Endothelial cell of umbilical vein (primary cell): ENCODE measurements at regions not wholly inside any gene's neighbourhood (a gene's known extent, or its start where the extent isn't known, plus 50 kb on each side); places are given as distances from the start of the nearest gene placed in this dataset.

ENCODE experiments used
- BruUV-seq: library from RNA; stranded (reverse); fragments of 400-500 nt; replicated peaks from 2 replicates; lab custom pipeline; 2021; lab: Mats Ljungman, UMichigan
- CTCF ChIA-PET: fragments of 300-600, 350-600 bp; sonication (Branson Sonifier 250); formaldehyde crosslinking; loops from one replicate; lab custom pipeline; 2021; ENCODE audit warnings: antibody characterized with exemption, inconsistent platforms; lab: Charles Lee
- POLR2A ChIA-PET: fragments of 300-600, 350-600 bp; sonication (Branson Sonifier 250); formaldehyde crosslinking; loops from one replicate; lab custom pipeline; 2021; ENCODE audit warnings: antibody characterized with exemption, inconsistent platforms; lab: Charles Lee
- DNase-seq: peaks from one replicate; pipeline ENCODE4 v3.0.0-alpha.2; 2011; ENCODE audit warnings: low read depth, low spot score
- FAIRE-seq: peaks from 2 replicates; lab custom pipeline; 2011; peaks lifted over from hg19 to GRCh38; lab: Jason Lieb, UNC
- H2AFZ ChIP-seq: 2 replicates; pipeline ENCODE4 v1.6.0; 2012; ENCODE audit warnings: low read depth, low read length, control low read depth, inconsistent platforms
- H3K27ac ChIP-seq: 2 replicates; pipeline ENCODE4 v1.5.1; 2011; ENCODE audit warnings: low read depth, mild to moderate bottlenecking, control low read depth, low read length, moderate library complexity; ENCODE audit not compliant: insufficient read depth
- H3K27me3 ChIP-seq, 2 experiments: 2 replicates each; pipeline versions ENCODE4 v1.6.0 to v1.6.1; 2011; ENCODE audit warnings: low read length in 2 of 2, mixed read lengths in 1 of 2; ENCODE audit not compliant: control insufficient read depth in 2 of 2, insufficient read depth in 2 of 2
- H3K36me3 ChIP-seq, 2 experiments: 2 replicates in 1 of 2; 3 replicates in 1 of 2; pipeline ENCODE4 v1.5.1; 2011; ENCODE audit warnings: low read length in 2 of 2, mild to moderate bottlenecking in 1 of 2, moderate library complexity in 1 of 2; ENCODE audit not compliant: control insufficient read depth in 2 of 2, insufficient read depth in 2 of 2; ENCODE audit errors: extremely low read depth in 1 of 2
- H3K4me1 ChIP-seq: 3 replicates; pipeline ENCODE4 v1.5.1; 2011; ENCODE audit warnings: mild to moderate bottlenecking, low read length; ENCODE audit not compliant: control insufficient read depth, insufficient read depth; ENCODE audit errors: extremely low read depth
- H3K4me2 ChIP-seq: 2 replicates; pipeline ENCODE4 v1.6.1; 2011; ENCODE audit warnings: low read length, control low read depth, mixed read lengths; ENCODE audit not compliant: insufficient read depth
- H3K4me3 ChIP-seq, 3 experiments: fragments of 200-600 bp in 1 of 3; sonication (generic), shearing (Covaris generic) in 1 of 3; replicated peaks in 1 of 3; 2 replicates each; pipeline ENCODE4 v1.5.1; 2011 to 2016; ENCODE audit warnings: control low read depth in 3 of 3, low read length in 3 of 3, mild to moderate bottlenecking in 2 of 3, inconsistent platforms in 1 of 3, low read depth in 1 of 3, moderate library complexity in 1 of 3; ENCODE audit not compliant: insufficient read depth in 1 of 3
- H3K79me2 ChIP-seq: 2 replicates; pipeline ENCODE4 v1.6.0; 2012; ENCODE audit warnings: low read length, inconsistent platforms; ENCODE audit not compliant: control insufficient read depth, insufficient read depth
- H3K9ac ChIP-seq: replicated peaks from 2 replicates; pipeline ENCODE3; 2011; ENCODE audit warnings: low read length, control low read depth; ENCODE audit not compliant: insufficient read depth; ENCODE audit errors: extremely low read depth
- H3K9me1 ChIP-seq: replicated peaks from 3 replicates; pipeline ENCODE4 v1.6.0; 2011; ENCODE audit warnings: mild to moderate bottlenecking, low read length; ENCODE audit not compliant: control insufficient read depth, insufficient read depth; ENCODE audit errors: extremely low read depth
- H3K9me3 ChIP-seq: replicated peaks from 2 replicates; pipeline ENCODE4 v1.5.1; 2012; ENCODE audit warnings: low read length, inconsistent platforms; ENCODE audit not compliant: control insufficient read depth, insufficient read depth
- H4K20me1 ChIP-seq: replicated peaks from 2 replicates; pipeline ENCODE3; 2011; ENCODE audit warnings: mild to moderate bottlenecking, low read length; ENCODE audit not compliant: control insufficient read depth, insufficient read depth; ENCODE audit errors: extremely low read depth
- EZH2 ChIP-seq: IDR thresholded peaks from 2 replicates; pipeline ENCODE4 v1.6.1; 2012; ENCODE audit warnings: borderline replicate concordance, low read depth, mild to moderate bottlenecking, moderate library complexity, low read length, inconsistent platforms; ENCODE audit not compliant: severe bottlenecking
- FOS ChIP-seq: IDR thresholded peaks from 2 replicates; pipeline ENCODE4 v1.6.1; 2011; ENCODE audit warnings: mild to moderate bottlenecking, low read length, moderate library complexity, borderline replicate concordance; ENCODE audit not compliant: insufficient read depth
- GATA2 ChIP-seq: IDR thresholded peaks from 2 replicates; pipeline ENCODE4 v1.7.0; 2011; ENCODE audit warnings: low read depth, mild to moderate bottlenecking, moderate library complexity, mixed read lengths, low read length; ENCODE audit not compliant: insufficient read length, insufficient read depth
- JUN ChIP-seq: IDR thresholded peaks from 2 replicates; pipeline ENCODE4 v1.6.1; 2011; ENCODE audit warnings: borderline replicate concordance, low read depth; ENCODE audit not compliant: insufficient read length, insufficient read depth
- MAX ChIP-seq: IDR thresholded peaks from 2 replicates; pipeline ENCODE4 v1.6.1; 2011; ENCODE audit not compliant: insufficient read depth, insufficient read length
- MYC ChIP-seq: IDR thresholded peaks from one replicate; pipeline ENCODE4 v1.6.1; 2011; ENCODE audit warnings: mild to moderate bottlenecking, low read depth, low read length
- POLR2A ChIP-seq: IDR thresholded peaks from 2 replicates; pipeline ENCODE4 v1.6.1; 2012; ENCODE audit warnings: low read depth, mild to moderate bottlenecking, control low read depth, low read length
- POLR2AphosphoS5 ChIP-seq: IDR thresholded peaks from 2 replicates; pipeline ENCODE4 v1.6.1; 2012; ENCODE audit warnings: low read depth, mild to moderate bottlenecking, control low read depth, low read length, moderate library complexity; ENCODE audit not compliant: insufficient read depth
- dilution Hi-C: fragments of 300-500 bp; cut with MboI; formaldehyde crosslinking; loops from one replicate; pipeline ENCODE4 v1.15.0; 2019; ENCODE audit warnings: low sequenced_read_pairs; ENCODE audit not compliant: extremely low pct_ligation_motif_present
- intact Hi-C: fragments of 100-400 bp; cut with micrococcal nuclease; formaldehyde crosslinking; loops from one replicate; pipeline ENCODE4 v1.10.0; 2022
- TF ChIP-seq, protein P1 (sequence below), 2 donors: IDR thresholded peaks; 1 replicate in 1 of 2; 2 replicates in 1 of 2; pipeline ENCODE4 v1.5.1; 2011; ENCODE audit warnings: low read length in 2 of 2, mild to moderate bottlenecking in 2 of 2, moderate library complexity in 2 of 2, control low read depth in 1 of 2, inconsistent platforms in 1 of 2, low read depth in 1 of 2; ENCODE audit not compliant: insufficient read depth in 1 of 2; ENCODE audit errors: extremely low read depth in 1 of 2

- no peak overlapping the region for H2AFZ ChIP-seq
- dilution Hi-C loops (no loop called here), intact Hi-C loops (no loop called here)
- no peaks in the 10 kb centered on the region for H3K9me3 ChIP-seq
- TF ChIP-seq MYC (no peak), GATA2 (no peak), POLR2A (no peak), MAX (no peak), EZH2 (no peak), POLR2AphosphoS5 (no peak), JUN (no peak), FOS (no peak)
- TF ChIP-seq, protein P1, sequence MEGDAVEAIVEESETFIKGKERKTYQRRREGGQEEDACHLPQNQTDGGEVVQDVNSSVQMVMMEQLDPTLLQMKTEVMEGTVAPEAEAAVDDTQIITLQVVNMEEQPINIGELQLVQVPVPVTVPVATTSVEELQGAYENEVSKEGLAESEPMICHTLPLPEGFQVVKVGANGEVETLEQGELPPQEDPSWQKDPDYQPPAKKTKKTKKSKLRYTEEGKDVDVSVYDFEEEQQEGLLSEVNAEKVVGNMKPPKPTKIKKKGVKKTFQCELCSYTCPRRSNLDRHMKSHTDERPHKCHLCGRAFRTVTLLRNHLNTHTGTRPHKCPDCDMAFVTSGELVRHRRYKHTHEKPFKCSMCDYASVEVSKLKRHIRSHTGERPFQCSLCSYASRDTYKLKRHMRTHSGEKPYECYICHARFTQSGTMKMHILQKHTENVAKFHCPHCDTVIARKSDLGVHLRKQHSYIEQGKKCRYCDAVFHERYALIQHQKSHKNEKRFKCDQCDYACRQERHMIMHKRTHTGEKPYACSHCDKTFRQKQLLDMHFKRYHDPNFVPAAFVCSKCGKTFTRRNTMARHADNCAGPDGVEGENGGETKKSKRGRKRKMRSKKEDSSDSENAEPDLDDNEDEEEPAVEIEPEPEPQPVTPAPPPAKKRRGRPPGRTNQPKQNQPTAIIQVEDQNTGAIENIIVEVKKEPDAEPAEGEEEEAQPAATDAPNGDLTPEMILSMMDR (IDR thresholded peaks at IDR 0.05; ENCODE audit: extremely low read depth in 1 of 2, insufficient read depth in 1 of 2, low read depth in 1 of 2, low read length in 2 of 2): no peak
- H3K9ac ChIP-seq: no peak overlapping the region
- no peak overlapping the region for H3K27ac ChIP-seq
- no peak overlapping the region for H3K4me2 ChIP-seq
- BruUV-seq: no TSS peak
- H3K4me1 ChIP-seq: no peaks in the 10 kb centered on the region
- H3K27me3 ChIP-seq: no peaks in the 10 kb centered on the region
- no peak for FAIRE-seq
- CTCF ChIA-PET: no interaction called here
- H3K36me3 ChIP-seq: no peaks in the 10 kb centered on the region
- DNase-seq: no peak
- H3K9me1 ChIP-seq: no peaks in the 10 kb centered on the region
- POLR2A ChIA-PET: no interaction called here
- no peaks in the 10 kb centered on the region for H3K79me2 ChIP-seq
- H4K20me1 ChIP-seq: no peaks in the 10 kb centered on the region
- H3K4me3 ChIP-seq: no peak overlapping the region
These were observed 398.3 kb downstream of the C6orf118 start for GRCh38 chr6:164911151-164911550.
